Esophagus squamous epithelium (tissue), 4 donors: ENCODE measurements at regions not wholly inside any gene's neighbourhood (a gene's known extent, or its start where the extent isn't known, plus 50 kb on each side); places are given as distances from the start of the nearest gene placed in this dataset.

Experiments used
- POLR2A ChIP-seq, 4 donors: fragments of 450-650 bp; IDR thresholded peaks; one replicate each; pipeline ENCODE4 v1.6.1; 2017; ENCODE audit warnings: antibody characterized with exemption in 4 of 4, mild to moderate bottlenecking in 4 of 4, moderate library complexity in 3 of 4
- TF ChIP-seq, protein P1 (sequence below), 6 experiments: fragments of 450-650 bp in 4 of 6; fragments of 200-600 bp in 2 of 6; sonication (generic) in 2 of 6; IDR thresholded peaks; one replicate each; pipeline ENCODE4 v1.5.1; 2016 to 2019; ENCODE audit warnings: antibody characterized with exemption in 6 of 6, mild to moderate bottlenecking in 4 of 6, moderate library complexity in 4 of 6

DNA sequence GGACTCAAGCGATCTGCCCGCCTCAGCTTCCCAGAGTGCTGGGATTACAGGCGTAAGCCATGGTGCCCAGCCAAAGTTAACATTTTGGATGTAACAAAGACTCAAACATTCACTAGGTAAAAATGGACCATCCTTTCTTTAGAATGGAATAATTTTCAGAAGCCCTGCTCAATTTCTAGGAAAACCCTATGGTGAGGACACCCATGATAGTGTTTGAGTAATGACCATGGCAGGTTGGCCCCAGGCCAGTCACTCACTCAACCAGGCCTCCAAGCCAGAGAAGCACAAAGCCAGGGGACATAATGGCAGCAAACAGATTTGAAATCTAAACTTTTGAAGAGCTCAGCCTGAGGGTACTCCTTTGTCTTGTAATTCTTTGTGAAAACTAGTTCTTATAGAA lies 59.9 kb upstream of the GPR6 start:
- TF ChIP-seq, protein P1, sequence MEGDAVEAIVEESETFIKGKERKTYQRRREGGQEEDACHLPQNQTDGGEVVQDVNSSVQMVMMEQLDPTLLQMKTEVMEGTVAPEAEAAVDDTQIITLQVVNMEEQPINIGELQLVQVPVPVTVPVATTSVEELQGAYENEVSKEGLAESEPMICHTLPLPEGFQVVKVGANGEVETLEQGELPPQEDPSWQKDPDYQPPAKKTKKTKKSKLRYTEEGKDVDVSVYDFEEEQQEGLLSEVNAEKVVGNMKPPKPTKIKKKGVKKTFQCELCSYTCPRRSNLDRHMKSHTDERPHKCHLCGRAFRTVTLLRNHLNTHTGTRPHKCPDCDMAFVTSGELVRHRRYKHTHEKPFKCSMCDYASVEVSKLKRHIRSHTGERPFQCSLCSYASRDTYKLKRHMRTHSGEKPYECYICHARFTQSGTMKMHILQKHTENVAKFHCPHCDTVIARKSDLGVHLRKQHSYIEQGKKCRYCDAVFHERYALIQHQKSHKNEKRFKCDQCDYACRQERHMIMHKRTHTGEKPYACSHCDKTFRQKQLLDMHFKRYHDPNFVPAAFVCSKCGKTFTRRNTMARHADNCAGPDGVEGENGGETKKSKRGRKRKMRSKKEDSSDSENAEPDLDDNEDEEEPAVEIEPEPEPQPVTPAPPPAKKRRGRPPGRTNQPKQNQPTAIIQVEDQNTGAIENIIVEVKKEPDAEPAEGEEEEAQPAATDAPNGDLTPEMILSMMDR (IDR thresholded peaks at IDR 0.05), result no peak
- no peak for TF ChIP-seq POLR2A (IDR thresholded peaks at IDR 0.05)
